Stimulated activated CD4-positive, alpha-beta T cell treated with anti-CD3 and anti-CD28 coated beads, Interleukin-2, amount 100 ng/mL, for 48 hours (primary cell): ENCODE measurements at regions not wholly inside any gene's neighbourhood (a gene's known extent, or its start where the extent isn't known, plus 50 kb on each side); places are given as distances from the start of the nearest gene placed in this dataset.

Experiments used
- DNase-seq, 2 donors: peaks; one replicate each; pipeline ENCODE4 v3.0.0-alpha.2; 2020

DNA sequence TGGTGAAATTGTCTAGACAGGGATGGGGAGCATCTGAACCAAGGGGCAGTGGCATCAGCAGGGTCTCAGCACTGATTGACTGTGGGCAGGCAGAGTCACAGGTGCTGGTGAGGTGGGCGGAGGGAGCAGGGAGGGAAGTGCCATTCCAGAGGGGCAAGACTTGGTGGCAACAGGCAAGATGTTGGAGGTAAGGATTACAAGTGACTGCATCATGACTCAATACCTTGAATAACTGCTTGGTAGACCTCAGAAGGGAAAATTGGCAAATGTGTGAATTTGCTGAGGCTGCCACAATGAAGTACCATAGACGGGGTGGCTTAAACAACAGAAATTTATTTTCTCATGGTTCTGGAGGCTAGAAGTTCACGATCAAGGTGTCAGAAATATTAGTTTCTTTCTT, 419.1 kb downstream of the HS3ST3B1 start:
- no peak for DNase-seq

DNA sequence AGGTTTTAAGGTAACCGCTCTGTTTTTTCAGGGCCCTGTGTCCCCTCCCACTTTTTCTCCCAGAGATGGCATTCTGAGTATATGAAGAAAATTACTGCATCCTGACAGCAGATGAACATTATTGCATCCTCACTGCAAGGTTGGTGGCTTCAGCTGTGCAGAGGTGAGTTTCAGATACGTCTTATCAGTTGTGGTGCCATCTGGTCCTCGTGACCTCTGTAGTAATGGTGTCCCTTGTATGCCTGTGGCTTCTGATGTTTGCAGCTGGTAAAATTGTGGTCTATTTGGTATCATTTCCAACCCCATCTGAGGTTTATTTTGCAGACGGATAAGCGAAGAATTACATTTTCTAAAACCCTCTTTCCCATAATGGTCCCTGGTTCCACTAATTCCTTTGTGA, 417.0 kb downstream of the HS3ST3B1 start:
- no peak for DNase-seq

DNA sequence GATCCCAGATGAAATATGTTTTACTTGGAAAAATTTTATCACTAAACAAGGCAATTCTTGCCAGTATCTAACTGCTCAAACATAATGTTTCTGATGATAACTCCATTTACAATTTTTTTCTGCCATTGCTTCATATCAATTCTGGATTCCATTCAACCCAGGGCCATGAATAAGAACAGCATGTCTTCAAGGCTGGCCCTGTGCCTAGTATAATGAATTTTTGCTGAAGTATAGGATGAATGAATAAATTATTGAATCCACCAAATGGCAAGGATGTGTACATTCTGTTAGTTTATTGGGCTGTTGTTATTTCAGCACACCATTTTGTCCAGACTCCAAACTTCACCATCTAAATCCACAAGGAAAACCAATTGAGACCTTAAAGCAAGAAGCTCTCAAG, 414.7 kb downstream of the HS3ST3B1 start:
- no peak for DNase-seq

DNA sequence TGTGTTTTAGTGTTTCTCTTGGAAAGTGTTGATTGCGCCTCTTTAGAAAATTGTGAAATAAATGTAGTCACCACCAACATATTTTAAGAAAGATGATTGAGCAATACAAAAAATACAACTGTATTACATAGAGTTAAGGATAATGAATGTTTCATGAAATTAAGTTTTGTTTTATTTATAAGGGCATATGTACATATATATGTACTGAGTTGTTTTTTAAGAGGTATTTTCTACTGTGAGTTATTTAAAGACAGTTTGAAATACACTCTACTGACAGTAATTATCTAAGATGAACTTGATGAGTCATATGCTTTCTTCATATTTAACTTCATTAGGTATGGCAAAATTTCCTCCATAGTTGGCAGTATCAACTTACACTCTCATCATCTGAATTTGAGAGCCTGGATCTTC, 411.7 kb downstream of the HS3ST3B1 start:
- DNase-seq, result no peak

DNA sequence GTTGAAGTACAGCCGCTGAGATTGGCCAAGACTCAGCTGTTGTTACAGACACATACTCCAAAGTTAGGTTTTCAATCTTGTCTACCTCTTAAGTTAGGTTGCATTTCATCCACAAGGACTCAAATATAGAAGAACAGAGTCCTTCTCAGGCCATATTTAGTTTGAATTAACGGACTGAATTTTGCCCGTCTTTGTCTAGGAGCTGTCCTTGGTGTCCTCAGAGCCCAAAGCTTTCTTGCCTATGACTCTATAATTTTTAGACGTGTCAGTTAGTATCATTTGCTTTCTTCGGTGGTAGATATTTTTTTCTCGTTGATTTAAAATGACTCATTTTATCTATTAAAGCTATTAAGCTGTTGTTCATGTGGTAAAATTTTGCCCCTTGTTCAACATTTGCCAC, 403.2 kb downstream of the HS3ST3B1 start:
- DNase-seq, result no peak

DNA sequence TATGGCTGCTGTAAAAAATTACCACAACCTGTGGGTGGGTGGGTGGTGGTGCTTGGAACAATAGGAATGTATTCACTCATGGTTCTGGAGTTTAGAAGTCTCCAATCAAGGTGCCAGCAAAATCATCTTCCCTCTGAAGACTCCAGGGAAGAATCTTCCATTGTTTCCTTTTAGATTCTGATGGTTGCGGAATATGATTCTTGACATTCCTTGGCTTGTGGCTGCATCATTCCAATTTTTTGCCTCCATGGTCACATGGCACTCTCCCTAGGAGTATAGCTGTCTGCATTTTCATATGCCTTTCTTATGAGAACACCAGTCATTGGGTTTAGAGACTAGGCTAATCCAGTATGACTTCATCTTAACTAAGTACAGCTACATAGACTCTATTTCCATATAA, 401.0 kb downstream of the HS3ST3B1 start:
- no peak for DNase-seq

DNA sequence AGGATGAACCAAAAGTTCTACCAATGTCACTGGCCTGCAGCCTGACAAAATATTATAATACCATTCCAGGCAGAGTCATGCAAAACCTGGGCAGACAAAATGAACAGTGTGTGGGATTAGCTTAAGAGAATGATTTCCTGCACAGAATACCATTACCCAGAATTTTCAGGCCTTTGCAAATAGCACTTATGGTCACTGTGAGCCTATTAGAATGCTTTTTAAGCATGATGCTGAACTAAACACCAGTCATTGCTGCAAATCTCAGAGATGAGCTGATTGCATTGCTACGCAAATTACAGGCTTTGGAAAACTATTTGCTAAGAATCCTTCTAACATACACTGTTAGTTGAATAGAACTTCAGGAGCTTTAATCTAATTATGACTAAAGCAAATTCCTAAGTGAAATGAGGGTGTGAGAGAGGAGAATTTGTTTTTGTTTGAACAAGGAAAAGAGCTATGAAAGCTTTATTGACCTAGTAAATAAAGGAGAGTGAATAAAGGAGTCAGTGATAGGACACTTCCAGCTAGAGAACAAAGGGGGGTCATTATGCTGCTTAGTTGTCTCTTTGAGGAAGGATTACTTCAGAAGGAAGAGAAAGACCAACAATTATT, 398.8 kb downstream of the HS3ST3B1 start:
- no peak for DNase-seq

DNA sequence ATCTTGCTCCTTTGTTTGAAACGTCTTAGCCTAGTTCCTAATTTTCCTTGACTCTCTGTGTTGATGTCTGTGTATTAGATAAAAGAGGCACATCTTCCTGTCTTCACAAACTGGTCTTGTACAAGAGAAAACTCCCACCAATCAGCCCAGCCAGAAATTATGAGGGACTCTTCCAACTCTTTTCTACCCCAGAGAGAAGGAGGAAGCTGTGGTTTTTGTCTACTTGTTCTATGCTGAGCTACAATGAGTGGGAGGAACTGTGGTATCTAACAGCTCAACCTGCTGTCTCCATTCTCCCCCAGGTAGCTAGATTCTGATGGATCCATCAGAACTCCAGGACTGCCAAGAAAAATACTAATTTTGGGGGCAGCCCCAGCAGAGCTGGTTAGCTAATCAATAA, 392.5 kb downstream of the HS3ST3B1 start:
- no peak for DNase-seq

DNA sequence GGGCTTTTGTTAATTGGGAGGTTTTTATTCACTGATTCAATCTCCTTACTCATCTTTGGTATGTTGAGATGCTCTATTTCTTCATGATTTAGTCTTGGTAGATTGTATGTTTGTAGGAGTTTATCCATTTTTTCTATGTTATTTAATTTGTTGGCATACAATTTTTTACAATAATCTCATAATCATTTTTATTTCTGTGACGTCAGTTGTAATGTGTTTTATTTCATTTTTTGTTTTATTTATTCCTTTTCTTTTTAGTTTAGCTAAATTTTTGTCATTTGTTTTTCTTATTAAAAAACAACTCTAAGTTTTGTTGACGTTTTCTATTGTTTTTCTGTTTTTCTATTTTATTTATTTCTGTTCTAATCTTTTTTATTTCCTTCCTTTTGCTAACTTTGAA, 389.8 kb downstream of the HS3ST3B1 start:
- no peak for DNase-seq

DNA sequence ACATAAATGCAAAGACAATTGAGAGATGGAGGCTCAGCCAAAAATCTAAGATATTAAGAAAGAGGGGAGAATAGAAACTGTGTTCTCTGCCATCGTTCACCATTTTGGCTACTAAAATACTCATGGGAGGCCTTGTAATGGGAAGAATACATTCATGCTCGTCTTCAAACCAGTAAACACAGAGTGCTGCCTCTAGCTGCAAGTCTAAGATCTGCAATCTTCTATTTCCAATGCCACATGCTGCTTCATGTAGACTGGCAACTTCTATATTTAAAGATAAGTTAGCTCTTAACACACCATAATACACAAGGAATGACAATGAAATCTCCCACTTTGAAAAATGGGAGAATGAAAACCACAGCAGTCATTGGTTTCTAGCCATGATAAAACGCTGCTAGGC, 387.3 kb downstream of the HS3ST3B1 start:
- no peak for DNase-seq

DNA sequence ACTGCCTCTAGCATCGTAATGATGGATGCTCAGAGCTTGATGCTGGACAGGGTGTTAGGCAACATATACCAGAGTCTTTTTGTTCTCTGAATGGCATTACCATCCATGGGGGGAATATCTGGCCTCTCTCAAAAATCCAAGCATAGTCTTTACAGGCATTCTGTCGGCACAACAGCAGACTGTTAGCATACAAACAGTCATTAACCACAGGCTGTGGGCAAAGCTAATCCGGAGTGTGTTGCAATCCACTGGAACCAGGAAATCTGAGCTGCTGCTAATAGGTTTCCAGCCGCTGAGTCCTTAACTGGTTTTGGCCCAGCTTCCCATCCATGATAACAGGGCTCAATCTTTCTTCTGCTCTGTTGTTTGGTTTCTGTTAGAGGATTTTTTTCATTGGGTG, 371.9 kb downstream of the HS3ST3B1 start:
- DNase-seq, result no peak

DNA sequence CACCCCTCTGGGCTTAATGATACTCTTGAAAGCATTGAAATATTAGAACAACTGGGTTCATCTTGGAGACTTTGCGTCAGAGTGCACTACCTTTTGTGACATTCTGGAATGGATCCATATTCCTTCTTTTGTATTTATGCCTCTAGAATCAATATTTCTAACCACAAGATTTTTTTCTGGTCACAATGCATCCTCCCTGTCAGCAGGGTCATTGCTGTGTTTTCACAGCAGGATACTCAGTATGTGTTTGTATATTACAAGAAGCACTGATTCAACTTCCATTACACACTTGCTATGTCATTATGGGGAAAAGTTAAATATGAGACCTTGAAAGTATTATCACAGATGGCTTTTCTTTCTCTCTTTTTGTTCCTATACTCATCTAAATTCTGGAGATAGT, 370.0 kb downstream of the HS3ST3B1 start:
- no peak for DNase-seq

DNA sequence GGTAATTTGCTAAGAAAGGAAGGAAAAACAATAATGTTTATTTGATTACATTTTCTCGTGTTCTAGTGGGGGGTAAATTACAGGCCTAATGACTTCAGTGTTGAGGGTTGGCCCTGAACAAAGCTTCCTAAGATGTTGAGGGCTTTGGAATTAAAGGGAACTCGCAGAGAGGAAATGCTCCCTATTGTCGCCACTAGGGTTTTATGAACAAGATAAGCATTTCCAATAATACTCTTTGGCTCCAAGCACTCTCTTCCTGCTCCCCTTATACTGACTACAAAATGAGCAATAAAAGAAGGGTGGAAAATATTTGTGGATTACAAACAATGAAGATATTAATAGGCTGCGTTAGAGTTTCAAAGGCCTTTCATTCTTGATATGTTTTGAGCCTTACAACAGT, 363.6 kb downstream of the HS3ST3B1 start:
- DNase-seq, result no peak

DNA sequence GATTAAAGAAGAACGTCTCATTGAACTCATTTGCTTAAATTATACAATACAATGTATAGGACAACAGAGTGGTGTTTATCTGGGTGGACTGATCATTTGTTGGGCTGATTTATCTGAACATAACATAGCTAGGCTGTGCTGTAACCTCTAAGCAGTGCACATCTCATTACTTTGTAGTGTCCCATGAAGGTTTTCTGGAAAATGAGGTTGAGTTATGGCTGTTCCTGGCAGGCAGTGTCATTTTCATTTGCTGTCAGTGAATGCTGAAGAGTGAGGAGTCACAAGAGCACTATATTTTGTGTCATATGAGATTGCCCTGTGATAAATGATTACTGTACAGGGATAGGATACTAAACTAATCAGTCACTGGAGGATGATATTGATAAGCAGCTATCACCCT, 340.2 kb downstream of the HS3ST3B1 start:
- DNase-seq, result no peak

DNA sequence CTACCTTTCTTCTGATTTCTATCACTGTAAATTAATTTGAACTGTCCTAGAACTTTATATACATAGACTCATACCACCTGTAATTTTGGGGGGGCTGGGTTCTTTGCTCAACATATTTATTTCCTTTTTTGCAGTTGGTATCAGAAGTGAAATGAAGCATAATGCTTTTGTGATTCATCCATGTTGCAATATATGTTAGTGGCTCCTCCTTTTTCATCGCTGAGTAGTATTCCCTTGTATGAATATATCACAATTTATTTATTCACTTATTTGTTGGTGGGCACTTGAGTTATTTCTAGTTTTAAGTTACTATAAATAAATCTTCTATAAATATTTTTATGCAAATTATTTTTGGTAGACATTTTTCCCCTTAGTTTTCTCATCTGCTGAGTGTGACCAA, 336.4 kb downstream of the HS3ST3B1 start:
- no peak for DNase-seq

DNA sequence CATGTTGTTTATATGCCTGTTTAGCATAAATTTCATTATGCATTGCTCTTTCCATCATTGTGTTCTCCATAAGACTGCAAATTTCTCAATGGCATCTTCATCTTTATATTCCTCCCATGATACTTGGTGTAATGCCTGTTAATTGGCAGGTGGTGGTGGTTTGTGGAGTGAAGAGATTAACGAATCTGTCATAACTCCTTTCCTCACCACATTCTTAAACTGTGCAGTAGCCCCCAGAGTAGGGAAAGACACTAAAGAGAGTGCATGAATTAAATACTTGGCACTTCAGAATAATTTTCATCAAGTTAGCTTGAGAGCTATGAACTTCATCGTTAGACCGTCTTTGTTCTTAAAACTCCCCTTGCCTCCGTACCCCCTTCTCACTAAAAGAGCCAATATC, 329.7 kb downstream of the HS3ST3B1 start:
- no peak for DNase-seq

DNA sequence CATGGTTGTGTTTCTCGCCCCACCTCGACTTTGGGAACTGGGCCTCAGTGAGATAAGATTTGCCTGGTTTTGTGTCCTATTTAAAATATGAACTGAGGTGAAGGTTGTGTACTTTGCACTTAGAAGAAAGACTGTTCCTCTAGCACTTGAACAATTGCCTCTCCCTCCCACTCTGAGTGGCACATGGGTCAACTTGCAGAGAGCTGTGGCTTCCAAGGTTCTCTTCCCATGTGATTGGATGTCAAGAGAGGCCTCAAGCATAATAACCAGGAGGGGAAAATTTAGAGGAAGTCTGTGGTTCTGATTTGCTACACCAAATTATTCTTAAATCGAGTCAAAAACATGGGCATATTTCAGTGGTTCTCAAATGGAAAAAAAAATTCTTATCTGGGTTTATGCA, 329.2 kb downstream of the HS3ST3B1 start:
- no peak for DNase-seq

DNA sequence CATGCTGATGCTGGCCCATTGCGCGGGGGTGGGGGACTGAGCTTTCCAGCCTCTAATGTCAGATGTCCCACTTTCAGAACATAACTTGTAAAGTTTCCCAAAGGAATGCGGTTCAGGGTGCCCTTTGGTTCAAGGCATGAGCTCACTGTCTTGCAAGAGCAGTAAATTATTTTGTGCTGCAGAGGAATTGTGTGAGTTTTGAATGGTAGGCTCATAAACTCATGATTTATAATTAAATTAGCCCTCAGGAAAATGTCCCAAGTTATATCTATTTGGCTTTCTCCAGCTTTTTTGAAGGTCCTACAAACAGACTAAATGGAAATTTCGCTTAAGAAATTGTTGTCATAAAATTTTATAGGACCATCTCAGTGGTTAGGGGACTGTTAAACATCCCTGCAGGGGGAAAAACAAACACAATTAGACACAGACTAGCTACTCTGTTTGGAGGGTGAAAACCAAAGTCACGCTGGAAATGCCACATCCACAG, 321.8 kb downstream of the HS3ST3B1 start:
- no peak for DNase-seq

DNA sequence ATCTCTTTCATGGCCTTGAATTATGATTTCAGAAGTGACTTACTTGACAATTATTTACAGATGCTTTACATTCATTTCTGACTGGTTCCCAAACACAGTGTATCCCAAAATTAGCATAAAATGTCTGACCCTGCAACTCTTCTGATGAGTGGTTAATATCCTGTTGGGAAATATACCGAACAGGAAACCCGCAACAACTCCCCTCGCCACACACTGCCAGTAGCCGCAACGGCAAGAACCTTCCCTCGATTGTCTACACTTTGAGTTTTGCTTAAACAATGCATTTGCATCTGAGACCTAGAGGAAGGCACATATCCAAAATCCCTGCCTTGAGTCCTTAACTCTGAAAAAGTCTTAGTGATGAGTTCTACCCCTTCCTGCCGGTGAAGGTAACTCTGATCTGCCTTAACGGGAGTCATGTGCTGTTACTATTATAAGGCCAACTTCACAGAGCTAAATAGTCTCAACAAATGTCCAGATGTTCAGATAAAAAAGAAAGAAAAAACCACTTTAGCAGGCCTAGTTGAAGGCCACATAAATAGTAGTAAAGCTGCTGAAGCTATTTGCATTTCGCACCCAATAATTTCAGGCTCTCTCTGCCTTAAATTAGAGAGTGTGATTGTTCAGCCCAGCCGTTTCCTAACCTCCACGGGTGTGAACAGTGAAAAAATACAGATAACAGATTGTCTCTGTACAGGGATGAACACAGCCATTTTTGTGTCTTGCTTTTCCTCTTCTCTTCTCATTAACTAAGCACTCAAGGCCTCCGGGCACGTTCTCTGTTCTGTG, 321.1 kb downstream of the HS3ST3B1 start:
- no peak for DNase-seq

DNA sequence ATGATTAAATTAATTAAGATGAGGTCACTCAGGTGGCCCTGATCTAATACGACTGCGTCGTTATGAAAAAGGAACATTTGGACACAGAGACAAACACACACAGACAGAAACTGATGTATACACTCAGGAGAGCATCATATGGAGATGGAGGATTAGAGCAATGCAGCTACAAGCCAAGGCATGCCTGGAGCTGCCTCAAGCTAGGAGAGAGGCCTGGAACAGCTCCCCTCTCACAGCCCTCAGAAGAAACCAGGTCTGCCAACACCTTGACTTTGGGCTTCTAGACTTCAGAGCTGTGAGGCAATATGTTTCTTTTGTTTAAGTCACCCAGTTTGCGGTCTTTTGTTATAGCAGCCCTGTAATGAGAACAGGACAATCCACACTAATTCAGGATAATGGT, 318.9 kb downstream of the HS3ST3B1 start:
- no peak for DNase-seq

DNA sequence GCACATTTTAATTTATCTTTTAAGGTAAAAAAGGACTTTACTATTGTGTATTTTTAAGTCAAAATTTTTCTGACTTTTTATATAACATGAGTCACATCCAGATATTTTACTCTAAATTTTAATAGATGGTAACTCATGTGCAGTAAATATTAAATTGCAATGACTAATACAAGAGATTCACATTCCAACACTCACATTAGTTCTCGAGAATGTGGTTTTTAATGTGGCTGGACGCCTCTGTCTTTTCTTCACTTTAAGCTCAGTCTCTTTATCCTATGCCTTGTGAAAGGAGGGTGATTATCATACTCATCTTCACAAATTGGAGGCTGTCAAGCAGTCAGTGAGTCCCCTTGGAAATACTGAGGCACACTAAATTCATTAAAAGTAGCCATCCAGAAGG, 315.6 kb downstream of the HS3ST3B1 start:
- DNase-seq, result no peak

DNA sequence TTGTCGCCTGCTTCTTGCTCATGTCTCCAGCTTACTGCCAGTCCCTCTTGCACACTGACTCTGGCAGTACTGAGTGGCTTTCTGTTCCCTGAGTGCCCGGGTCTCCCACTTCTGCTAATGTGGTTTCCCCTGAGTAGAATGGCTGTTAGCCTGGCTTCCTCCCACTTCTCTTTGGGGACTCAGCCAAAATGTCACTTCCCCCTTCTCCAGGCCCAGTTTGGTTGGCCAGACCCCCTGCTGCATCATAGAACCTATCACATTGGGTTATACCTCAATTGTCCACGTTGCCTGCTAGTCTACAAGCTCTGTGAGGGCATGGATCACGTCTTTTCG, 304.4 kb downstream of the HS3ST3B1 start:
- DNase-seq, result no peak

DNA sequence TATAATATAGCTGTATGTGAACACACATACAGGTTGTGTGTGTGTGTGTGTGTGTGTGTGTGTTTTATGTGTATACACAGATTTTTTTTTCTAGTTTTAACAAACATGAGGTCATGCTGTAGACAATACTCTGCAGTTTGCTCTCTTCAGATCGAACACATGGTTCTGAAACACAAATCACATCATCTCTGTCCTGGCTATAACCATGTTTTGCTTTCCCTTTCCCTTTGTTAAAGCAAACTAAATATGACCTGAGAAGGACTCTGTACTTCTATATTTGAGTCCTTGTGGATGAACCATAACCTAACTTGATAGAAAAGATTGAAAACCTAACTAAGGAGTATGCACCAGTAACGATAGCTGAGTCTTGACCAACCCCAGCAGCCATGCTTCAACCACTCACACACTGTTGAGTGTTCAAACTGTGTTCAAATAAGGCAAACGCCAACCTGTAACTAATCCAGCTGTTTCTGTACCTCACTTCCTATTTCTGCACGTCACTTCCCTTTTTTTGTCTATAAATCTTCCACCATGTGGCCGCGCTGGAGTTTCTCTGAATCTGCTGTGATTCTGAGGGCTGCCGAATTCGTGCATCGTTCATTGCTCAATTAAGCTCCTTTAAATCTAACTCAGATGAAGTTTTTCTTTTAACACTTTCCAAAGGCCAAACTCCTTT, 303.8 kb downstream of the HS3ST3B1 start:
- DNase-seq, result no peak

DNA sequence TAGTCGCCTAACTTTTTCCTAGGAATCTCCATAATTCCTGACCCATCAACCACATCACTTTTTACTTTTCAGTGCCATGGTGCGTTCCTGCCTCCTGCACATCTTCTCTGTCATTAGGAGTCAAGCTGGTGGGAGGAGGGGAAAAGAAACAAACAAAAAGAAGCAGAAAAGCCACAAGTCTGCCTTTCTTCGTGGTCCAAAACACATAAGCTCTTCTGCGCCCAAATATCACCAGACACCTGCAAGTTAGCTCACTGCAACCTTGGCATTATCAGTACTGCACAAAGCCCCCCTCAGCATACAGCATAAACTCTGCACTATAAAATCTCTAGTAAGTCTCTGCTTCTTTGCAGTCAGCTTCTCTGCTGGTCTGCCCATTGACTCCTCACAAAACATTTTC, 295.3 kb downstream of the HS3ST3B1 start:
- no peak for DNase-seq
